Peyer's patch (tissue), 4 donors: ENCODE measurements at regions not wholly inside any gene's neighbourhood (a gene's known extent, or its start where the extent isn't known, plus 50 kb on each side); places are given as distances from the start of the nearest gene placed in this dataset.

Source experiments
- DNase-seq, 3 donors: peaks; one replicate each; pipeline ENCODE4 v3.0.0-alpha.2; 2017 to 2019
- H3K27ac ChIP-seq, 4 donors: fragments of 200-600 bp; sonication (generic); one replicate each; pipeline ENCODE4 v1.5.1; 2016 to 2019
- H3K27me3 ChIP-seq, 2 donors: fragments of 200-600 bp; sonication (generic); one replicate each; pipeline ENCODE4 v1.5.1; 2019
- H3K36me3 ChIP-seq, 3 donors: fragments of 200-600 bp; sonication (generic); one replicate each; pipeline ENCODE4 v1.5.1; 2016 to 2019
- H3K4me1 ChIP-seq, 4 donors: fragments of 200-600 bp; sonication (generic); one replicate each; pipeline ENCODE4 v1.5.1; 2016 to 2019
- H3K4me3 ChIP-seq, 4 donors: fragments of 200-600 bp; sonication (generic); 1 replicate in 3 of 4; 2 replicates in 1 of 4; pipeline ENCODE4 v1.5.1; 2016 to 2019; ENCODE audit warnings: mild to moderate bottlenecking in 1 of 4
- H3K9me3 ChIP-seq, 4 donors: fragments of 200-600 bp; sonication (generic); one replicate each; pipeline ENCODE4 v1.5.1; 2016 to 2019; ENCODE audit warnings: mild to moderate bottlenecking in 1 of 4
- CTCF ChIP-seq, 6 experiments: fragments of 450-650 bp in 4 of 6; fragments of 200-600 bp in 2 of 6; sonication (generic) in 1 of 6; IDR thresholded peaks; one replicate each; pipeline ENCODE4 v1.5.1; 2017 to 2019; ENCODE audit warnings: antibody characterized with exemption in 6 of 6, mild to moderate bottlenecking in 3 of 6, moderate library complexity in 1 of 6
- POLR2A ChIP-seq, 2 donors: fragments of 450-650 bp; IDR thresholded peaks; one replicate each; pipeline ENCODE4 v1.5.1; 2017; ENCODE audit warnings: antibody characterized with exemption in 2 of 2, mild to moderate bottlenecking in 2 of 2, moderate library complexity in 2 of 2

- no peak overlapping the region for H3K4me3 ChIP-seq
- DNase-seq = no peak
- H3K27me3 ChIP-seq = no peaks in the 10 kb centered on the region
- H3K36me3 ChIP-seq = no peaks in the 10 kb centered on the region
- no peaks in the 10 kb centered on the region for H3K4me1 ChIP-seq
- H3K9me3 ChIP-seq = no peaks in the 10 kb centered on the region
- no peak for TF ChIP-seq POLR2A (IDR thresholded peaks at IDR 0.05)
- H3K27ac ChIP-seq = no peak overlapping the region
These were observed 251.6 kb upstream of the DUSP10 start for GRCh38 chr1:221993444-221993948.

GRCh38 chr1:221992427-221992826 is 250.5 kb upstream of the DUSP10 start:
- H3K4me3 ChIP-seq = no peak overlapping the region
- H3K36me3 ChIP-seq = no peaks in the 10 kb centered on the region
- no peaks in the 10 kb centered on the region for H3K9me3 ChIP-seq
- H3K4me1 ChIP-seq = no peaks in the 10 kb centered on the region
- no peaks in the 10 kb centered on the region for H3K27me3 ChIP-seq
- no peak for DNase-seq
- no peak for TF ChIP-seq POLR2A (IDR thresholded peaks at IDR 0.05)
- TF ChIP-seq CTCF (IDR thresholded peaks at IDR 0.05) = no peak
- no peak overlapping the region for H3K27ac ChIP-seq

GRCh38 chr1:221991221-221991620 is 249.3 kb upstream of the DUSP10 start:
- Histone ChIP-seq H3K27ac (no peak overlapping the region), H3K27me3 (no peaks in the 10 kb centered on the region), H3K4me1 (no peaks in the 10 kb centered on the region), H3K36me3 (no peaks in the 10 kb centered on the region), H3K4me3 (no peak overlapping the region), H3K9me3 (no peaks in the 10 kb centered on the region)
- TF ChIP-seq CTCF (IDR thresholded peaks at IDR 0.05) (no peak), POLR2A (IDR thresholded peaks at IDR 0.05) (no peak)
- no peak for DNase-seq

GRCh38 chr1:221989741-221990140 is 247.9 kb upstream of the DUSP10 start:
- H3K4me1 ChIP-seq = no peaks in the 10 kb centered on the region
- H3K27ac ChIP-seq = no peak overlapping the region
- no peak overlapping the region for H3K4me3 ChIP-seq
- H3K9me3 ChIP-seq = no peaks in the 10 kb centered on the region
- no peaks in the 10 kb centered on the region for H3K27me3 ChIP-seq
- no peak for DNase-seq
- TF ChIP-seq POLR2A (IDR thresholded peaks at IDR 0.05) (no peak), CTCF (IDR thresholded peaks at IDR 0.05) (no peak)
- H3K36me3 ChIP-seq = no peaks in the 10 kb centered on the region

- H3K36me3 ChIP-seq = no peaks in the 10 kb centered on the region
- H3K9me3 ChIP-seq = no peaks in the 10 kb centered on the region
- no peaks in the 10 kb centered on the region for H3K4me1 ChIP-seq
- TF ChIP-seq POLR2A (IDR thresholded peaks at IDR 0.05) = no peak
- no peak for TF ChIP-seq CTCF (IDR thresholded peaks at IDR 0.05)
- DNase-seq = no peak
- no peak overlapping the region for H3K4me3 ChIP-seq
- no peaks in the 10 kb centered on the region for H3K27me3 ChIP-seq
- no peak overlapping the region for H3K27ac ChIP-seq
These were observed 246.9 kb upstream of the DUSP10 start for GRCh38 chr1:221988829-221989228.

GRCh38 chr1:221987860-221988520 is 246.1 kb upstream of the DUSP10 start:
- Histone ChIP-seq H3K36me3 (no peaks in the 10 kb centered on the region), H3K27me3 (no peaks in the 10 kb centered on the region), H3K4me1 (no peaks in the 10 kb centered on the region), H3K27ac (no peak overlapping the region), H3K4me3 (no peak overlapping the region), H3K9me3 (no peaks in the 10 kb centered on the region)
- no peak for DNase-seq
- TF ChIP-seq POLR2A (IDR thresholded peaks at IDR 0.05) (no peak), CTCF (IDR thresholded peaks at IDR 0.05) (no peak)
